TTC549 (cell line): ENCODE measurements at regions not wholly inside any gene's neighbourhood (a gene's known extent, or its start where the extent isn't known, plus 50 kb on each side); places are given as distances from the start of the nearest gene placed in this dataset.

Experiments used
- FAIRE-seq: peaks from 2 replicates; lab custom pipeline; 2012; peaks lifted over from hg19 to GRCh38; lab: Jason Lieb, UNC

- no peak for FAIRE-seq
Observed at GRCh38 chr3:70840106-70840870, 527.9 kb upstream of the MDFIC2 start.

GRCh38 chr3:70833239-70833960 lies 521.0 kb upstream of the MDFIC2 start:
- FAIRE-seq, result no peak

- FAIRE-seq, result no peak
Observed at GRCh38 chr3:70832834-70833205, 520.4 kb upstream of the MDFIC2 start.

- no peak for FAIRE-seq
Observed at GRCh38 chr3:70832089-70832833, 519.8 kb upstream of the MDFIC2 start.

- no peak for FAIRE-seq
Observed at GRCh38 chr3:70829092-70829491, 516.7 kb upstream of the MDFIC2 start.

- no peak for FAIRE-seq
Observed at GRCh38 chr3:70824773-70825172, 512.3 kb upstream of the MDFIC2 start.

- FAIRE-seq, result no peak
Observed at GRCh38 chr3:70824078-70824477, 511.6 kb upstream of the MDFIC2 start.

- FAIRE-seq, result no peak
Observed at GRCh38 chr3:70823622-70824021, 511.2 kb upstream of the MDFIC2 start.

- no peak for FAIRE-seq
Observed at GRCh38 chr3:70822669-70823068, 510.2 kb upstream of the MDFIC2 start.

GRCh38 chr3:70821602-70822001 lies 509.2 kb upstream of the MDFIC2 start:
- no peak for FAIRE-seq

GRCh38 chr3:70820397-70820796 lies 508.0 kb upstream of the MDFIC2 start:
- no peak for FAIRE-seq

- no peak for FAIRE-seq
Observed at GRCh38 chr3:70818145-70818544, 505.7 kb upstream of the MDFIC2 start.

- FAIRE-seq, result no peak
Observed at GRCh38 chr3:70816346-70816745, 503.9 kb upstream of the MDFIC2 start.

- FAIRE-seq, result no peak
Observed at GRCh38 chr3:70815817-70816216, 503.4 kb upstream of the MDFIC2 start.

GRCh38 chr3:70813311-70813710 lies 500.9 kb upstream of the MDFIC2 start:
- no peak for FAIRE-seq

- no peak for FAIRE-seq
Observed at GRCh38 chr3:70811880-70812279, 499.4 kb upstream of the MDFIC2 start.

GRCh38 chr3:70808881-70809280 lies 496.4 kb upstream of the MDFIC2 start:
- FAIRE-seq, result no peak

- FAIRE-seq, result no peak
Observed at GRCh38 chr3:70806556-70806955, 494.1 kb upstream of the MDFIC2 start.

- no peak for FAIRE-seq
Observed at GRCh38 chr3:70806021-70806420, 493.6 kb upstream of the MDFIC2 start.

- FAIRE-seq, result no peak
Observed at GRCh38 chr3:70805061-70805889, 492.8 kb upstream of the MDFIC2 start.

- FAIRE-seq, result no peak
Observed at GRCh38 chr3:70803891-70804290, 491.5 kb upstream of the MDFIC2 start.

GRCh38 chr3:70803319-70803718 lies 490.9 kb upstream of the MDFIC2 start:
- FAIRE-seq, result no peak
